ENCODE measurements at regions not wholly inside any gene's neighbourhood (a gene's known extent, or its start where the extent isn't known, plus 50 kb on each side); places are given as distances from the start of the nearest gene placed in this dataset.

GRCh38 chr1:177346790-177347359, 176.1 kb downstream of the BRINP2 start:
- no peak for TF ChIP-seq CTCF (IDR thresholded peaks at IDR 0.05)
- TF ChIP-seq POLR2A (IDR thresholded peaks at IDR 0.05) = no peak

All from uterus (tissue), 2 donors.